HG02840 (cell line): ENCODE measurements at regions not wholly inside any gene's neighbourhood (a gene's known extent, or its start where the extent isn't known, plus 50 kb on each side); places are given as distances from the start of the nearest gene placed in this dataset.
"Not testable (repeated sequence)": the region's sequence is repeated elsewhere in the genome, so short reads cannot be mapped to it uniquely, and the experiment has no call there.

ENCODE experiments used
- ATAC-seq: cut with Tn5 transposase; IDR thresholded peaks from one replicate; pipeline ENCODE4 v1.9.1; 2021; ENCODE audit warnings: mild to moderate bottlenecking, moderate library complexity, moderate number of reproducible peaks; ENCODE audit not compliant: unreplicated experiment, low FRiP score

DNA sequence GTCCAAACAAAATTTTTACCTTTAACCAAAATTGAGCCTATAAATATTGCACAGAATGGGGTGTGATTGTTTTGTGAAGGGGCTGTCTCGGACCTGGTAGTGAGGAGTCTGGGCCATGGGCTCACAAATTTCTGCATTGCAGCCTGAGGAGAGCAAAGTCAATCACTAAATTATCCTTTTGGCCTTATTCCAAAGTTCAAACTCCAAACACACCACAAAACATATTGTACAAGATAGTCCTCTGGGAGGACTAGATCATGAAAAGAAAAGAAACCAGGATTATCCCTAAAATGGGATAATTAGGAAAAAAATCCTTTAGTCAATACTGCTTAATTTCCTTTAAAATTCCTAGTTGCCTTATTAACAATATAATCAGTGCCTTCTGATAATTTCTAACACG, 115.5 kb downstream of the BUB3 start:
- no peak for ATAC-seq

- no peak for ATAC-seq
These were observed 116.0 kb downstream of the BUB3 start for GRCh38 chr10:123270221-123270620.

GRCh38 chr10:123270806-123271205, 116.6 kb downstream of the BUB3 start:
- no peak for ATAC-seq

- no peak for ATAC-seq
These were observed 118.0 kb downstream of the BUB3 start for GRCh38 chr10:123272171-123272570.

GRCh38 chr10:123274306-123275135, 120.3 kb downstream of the BUB3 start:
- no peak for ATAC-seq

GRCh38 chr10:123275136-123275564, 120.9 kb downstream of the BUB3 start:
- ATAC-seq = no peak

GRCh38 chr10:123278445-123278844, 124.2 kb downstream of the BUB3 start:
- ATAC-seq = no peak

- ATAC-seq = not testable (repeated sequence)
These were observed 129.2 kb downstream of the BUB3 start for GRCh38 chr10:123283371-123283770.

DNA sequence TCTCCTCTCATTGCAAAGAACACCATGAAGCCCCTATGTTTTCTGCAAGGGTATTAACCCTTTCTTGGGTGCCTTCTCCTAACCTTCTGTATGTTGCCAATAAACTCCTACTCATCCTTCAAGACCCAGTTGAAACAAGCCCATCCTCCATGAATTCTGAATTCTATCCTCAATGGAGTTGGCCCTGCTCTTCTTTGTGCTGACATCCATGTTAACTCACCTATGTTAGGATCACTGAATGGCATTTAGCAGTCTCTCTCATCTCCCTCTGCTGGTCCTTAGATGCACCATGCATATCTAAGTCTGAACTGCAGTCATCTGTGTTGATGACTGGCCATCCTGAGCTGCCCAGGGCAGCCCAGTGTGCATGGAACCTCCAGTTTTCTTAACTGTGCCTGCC, 129.8 kb downstream of the BUB3 start:
- ATAC-seq = no peak

- no peak for ATAC-seq
These were observed 133.5 kb downstream of the BUB3 start for GRCh38 chr10:123287594-123288247.

GRCh38 chr10:123289432-123289831, 135.2 kb downstream of the BUB3 start:
- no peak for ATAC-seq

DNA sequence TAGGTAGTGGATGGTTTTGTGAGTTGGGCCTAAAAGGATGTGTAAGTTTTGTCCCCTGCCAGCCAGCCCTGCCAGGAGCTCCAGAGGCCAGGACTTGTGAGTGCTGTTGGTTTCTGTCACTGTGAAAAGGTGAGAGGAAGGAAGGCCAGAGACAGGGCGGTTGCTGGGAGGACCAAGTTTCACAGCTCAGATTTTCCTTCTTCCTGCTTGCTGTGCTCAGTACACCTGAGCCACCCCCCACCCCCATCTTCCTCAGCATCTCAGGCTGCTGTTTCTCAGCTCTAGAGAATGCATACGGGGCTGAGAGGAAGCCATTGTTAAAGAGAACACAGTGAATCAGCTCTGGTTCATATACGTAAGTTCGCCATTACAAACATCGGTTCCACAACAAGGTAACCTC, 139.9 kb downstream of the BUB3 start:
- no peak for ATAC-seq

DNA sequence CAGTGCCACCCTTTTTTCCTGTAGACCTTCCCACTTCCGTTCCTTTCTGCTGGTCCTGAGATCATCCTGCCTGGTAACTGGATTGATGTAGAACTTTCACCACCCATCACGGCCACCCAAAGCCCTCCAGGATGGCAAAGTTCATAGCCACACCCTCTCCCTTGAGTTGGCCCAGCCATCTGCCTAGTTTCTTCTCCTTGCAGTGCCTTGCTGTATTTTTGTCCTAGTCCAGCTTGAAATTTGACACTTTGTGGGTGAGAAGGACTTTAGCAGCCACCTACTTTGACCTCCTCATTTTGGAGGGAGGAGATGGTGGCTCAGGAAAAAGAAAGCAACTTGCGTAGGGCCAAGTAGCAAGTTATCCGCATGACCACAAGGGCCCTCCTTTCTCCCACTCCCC, 140.7 kb downstream of the BUB3 start:
- ATAC-seq = no peak

DNA sequence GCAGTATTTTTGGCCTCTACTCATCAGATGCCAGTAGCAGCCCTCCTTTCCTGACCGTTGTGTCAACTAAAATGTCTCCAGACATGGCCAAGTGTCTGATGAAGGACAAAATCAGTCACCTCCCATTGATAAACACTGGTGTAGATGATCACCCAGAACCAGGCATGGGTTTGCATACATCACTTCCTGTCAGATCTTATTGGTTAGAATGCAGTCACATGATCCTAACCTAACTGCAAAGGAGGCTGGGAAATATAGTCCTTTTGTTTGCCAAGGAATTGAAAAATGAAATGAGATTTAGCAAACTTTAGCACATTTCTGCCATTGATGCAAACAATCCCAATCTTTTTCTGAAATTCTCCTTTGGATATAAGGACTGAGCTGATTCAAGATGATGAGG, 141.4 kb downstream of the BUB3 start:
- ATAC-seq = no peak

GRCh38 chr10:123297175-123297574, 143.0 kb downstream of the BUB3 start:
- ATAC-seq = no peak

DNA sequence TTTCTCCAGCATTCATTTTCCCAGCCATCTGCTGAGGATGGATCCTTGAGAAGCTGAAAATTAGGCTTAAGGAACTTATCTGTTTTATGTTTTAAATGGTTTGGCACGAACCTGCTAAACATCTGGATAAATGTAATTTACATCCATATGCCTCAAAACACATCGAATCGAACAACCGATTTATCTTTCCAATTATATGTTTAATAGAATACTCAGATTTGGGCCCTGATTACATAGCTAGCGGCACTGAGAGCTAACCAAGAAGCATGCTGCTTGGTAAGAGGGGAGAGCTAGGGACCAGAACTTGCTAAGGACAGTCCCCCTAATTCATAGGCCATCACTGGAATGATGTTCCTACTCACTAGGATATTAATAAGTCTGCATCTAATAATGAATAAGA, 144.4 kb downstream of the BUB3 start:
- ATAC-seq = no peak

DNA sequence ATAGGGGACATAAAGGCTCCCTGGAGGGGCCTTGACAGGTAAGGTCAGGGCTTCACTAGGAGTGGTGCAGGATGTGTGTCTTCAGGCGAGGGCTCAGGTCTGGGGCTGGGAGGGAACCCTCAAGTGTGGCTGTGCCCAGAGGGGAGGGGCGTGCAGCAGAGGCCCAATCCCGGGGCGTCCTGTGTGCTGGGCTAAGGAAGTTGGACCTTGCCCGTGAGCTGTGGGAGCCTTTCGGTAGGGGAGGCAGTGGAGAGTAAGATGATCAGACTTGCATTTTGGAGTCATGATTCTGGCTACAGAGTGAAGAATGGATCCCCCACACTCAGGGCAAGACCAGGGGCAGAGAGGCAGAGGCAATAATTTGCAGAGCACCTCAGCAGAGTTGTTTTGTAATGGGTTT, 145.4 kb downstream of the BUB3 start:
- no peak for ATAC-seq

- no peak for ATAC-seq
These were observed 147.1 kb downstream of the BUB3 start for GRCh38 chr10:123301077-123301857.

DNA sequence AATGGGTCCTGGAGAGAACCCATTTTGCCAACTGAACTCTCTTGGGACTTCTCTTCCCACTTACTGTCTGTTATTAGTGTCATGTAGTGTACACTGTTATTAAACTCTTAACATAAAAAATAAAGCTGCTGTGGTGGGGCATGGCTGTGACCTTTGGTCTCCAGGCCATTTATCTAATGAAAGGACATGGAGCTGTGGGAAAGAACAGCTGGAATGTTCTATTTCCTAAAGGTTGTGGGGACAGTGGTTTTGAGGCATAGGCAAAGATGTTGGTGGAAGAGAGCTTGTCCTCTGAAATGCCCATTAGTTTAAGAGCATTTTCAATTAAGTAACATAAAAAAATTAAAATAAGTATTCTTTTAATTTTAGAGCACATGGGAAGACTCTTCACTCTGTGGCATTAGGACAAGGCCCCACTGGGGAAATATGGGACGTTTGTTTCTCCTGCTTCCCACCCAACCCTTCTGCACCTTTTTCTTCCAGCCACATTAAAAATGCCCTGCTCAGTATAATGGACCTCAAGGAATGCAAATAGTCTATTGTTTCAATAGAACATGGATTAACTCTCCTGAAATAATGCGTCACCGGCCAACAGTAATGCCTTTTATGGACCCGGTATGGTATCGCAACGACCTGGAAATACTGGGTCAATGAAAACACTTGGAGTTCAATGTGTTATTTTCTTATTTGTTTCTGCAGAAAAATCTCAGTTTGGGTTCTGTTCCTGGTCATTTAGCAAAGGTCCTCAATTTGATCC, 149.6 kb downstream of the BUB3 start:
- no peak for ATAC-seq

- ATAC-seq = no peak
These were observed 151.5 kb downstream of the BUB3 start for GRCh38 chr10:123305671-123306070.

DNA sequence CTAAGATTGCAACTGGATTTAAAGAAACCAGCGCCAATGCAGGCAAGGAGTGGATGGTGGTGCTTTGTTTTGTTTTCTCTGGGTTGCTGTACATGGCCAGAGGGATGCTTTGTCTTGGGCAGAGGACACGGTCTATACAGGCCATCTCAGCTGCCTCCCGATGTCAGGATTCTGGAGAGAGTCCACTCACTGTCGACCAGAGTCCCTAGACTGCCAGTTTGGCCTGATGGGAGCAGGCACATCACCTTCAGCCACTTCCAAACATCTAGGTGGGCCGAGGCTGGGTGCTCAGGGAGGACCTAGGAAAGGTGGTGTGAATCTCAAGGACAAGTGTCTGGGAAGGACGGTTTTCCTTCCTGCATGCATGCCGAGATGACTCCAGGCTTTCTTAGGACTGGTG, 152.1 kb downstream of the BUB3 start:
- no peak for ATAC-seq
